CD4-positive, alpha-beta T cell (primary cell): ENCODE measurements at regions not wholly inside any gene's neighbourhood (a gene's known extent, or its start where the extent isn't known, plus 50 kb on each side); places are given as distances from the start of the nearest gene placed in this dataset.

Experiments
- ATAC-seq: fragments of 200-7000 bp; cut with Tn5 transposase; one replicate; pipeline ENCODE4 v1.10.0; 2022; ENCODE audit warnings: mild to moderate bottlenecking; ENCODE audit not compliant: poor library complexity
- CTCF ChIA-PET: fragments of 350-600 bp; sonication (Branson Sonifier 250); formaldehyde crosslinking; loops from one replicate; lab custom pipeline; 2021; ENCODE audit warnings: antibody characterized with exemption, inconsistent platforms; lab: Charles Lee
- POLR2A ChIA-PET: fragments of 350-600 bp; sonication (Branson Sonifier 250); formaldehyde crosslinking; loops from one replicate; lab custom pipeline; 2021; ENCODE audit warnings: antibody characterized with exemption, inconsistent platforms; lab: Charles Lee
- DNase-seq, 14 experiments: peaks; one replicate each; pipeline ENCODE4 v3.0.0-alpha.2; 2013 to 2020; ENCODE audit warnings: mixed read lengths in 2 of 14
- H3K27ac ChIP-seq, 2 donors: one replicate each; pipeline versions ENCODE4 v1.5.1 to v1.7.0; 2013; ENCODE audit warnings: low read length in 2 of 2, low read depth in 1 of 2, mild to moderate bottlenecking in 1 of 2
- H3K27me3 ChIP-seq, 2 experiments: 1 replicate in 1 of 2; 2 replicates in 1 of 2; pipeline versions ENCODE4 v1.6.1 to v1.7.0; 2013; ENCODE audit warnings: low read length in 2 of 2, control low read depth in 1 of 2, mild to moderate bottlenecking in 1 of 2, moderate library complexity in 1 of 2; ENCODE audit not compliant: insufficient read depth in 2 of 2, control insufficient read depth in 1 of 2
- H3K36me3 ChIP-seq: one replicate; pipeline ENCODE4 v1.6.1; 2013; ENCODE audit warnings: low read length, control low read depth; ENCODE audit not compliant: insufficient read depth
- H3K4me1 ChIP-seq: one replicate; pipeline ENCODE4 v1.6.1; 2013; ENCODE audit warnings: low read length, control low read depth; ENCODE audit not compliant: insufficient read depth
- H3K4me3 ChIP-seq: one replicate; pipeline ENCODE4 v1.5.1; 2013; ENCODE audit warnings: mild to moderate bottlenecking, low read length, moderate library complexity
- H3K9me3 ChIP-seq, 2 experiments: 1 replicate in 1 of 2; 2 replicates in 1 of 2; pipeline versions ENCODE4 v1.6.1 to v1.7.0; 2013; ENCODE audit warnings: low read length in 2 of 2, mild to moderate bottlenecking in 2 of 2, control low read depth in 1 of 2, moderate library complexity in 1 of 2; ENCODE audit not compliant: control insufficient read depth in 1 of 2, insufficient read depth in 1 of 2
- H3K27ac Mint-ChIP-seq: one replicate; pipeline ENCODE4 v1.8.0; 2020; ENCODE audit warnings: mixed read lengths
- H3K27me3 Mint-ChIP-seq: one replicate; pipeline ENCODE4 v1.8.0; 2021; ENCODE audit warnings: mixed read lengths
- H3K36me3 Mint-ChIP-seq: one replicate; pipeline ENCODE4 v1.8.0; 2021; ENCODE audit warnings: low read depth, mixed read lengths
- H3K4me1 Mint-ChIP-seq: one replicate; pipeline ENCODE4 v1.8.0; 2021; ENCODE audit warnings: low read depth, mixed read lengths
- H3K4me3 Mint-ChIP-seq: one replicate; pipeline ENCODE4 v1.8.0; 2020; ENCODE audit warnings: mild to moderate bottlenecking, mixed read lengths
- H3K9me3 Mint-ChIP-seq: one replicate; pipeline ENCODE4 v1.8.0; 2020; ENCODE audit warnings: mixed read lengths
- intact Hi-C, 2 experiments: fragments of 100-400 bp; cut with DNase I in 1 of 2; cut with micrococcal nuclease in 1 of 2; formaldehyde crosslinking; loops; one replicate each; pipeline versions ENCODE4 v1.15.1 to v1.9.0; 2023 to 2025; cut with DNase I, micrococcal nuclease
- TF ChIP-seq, protein P1 (sequence below): fragments of 200-600 bp; IDR thresholded peaks from one replicate; pipeline ENCODE4 v1.8.0; 2022; ENCODE audit warnings: antibody characterized with exemption, mild to moderate bottlenecking

DNA sequence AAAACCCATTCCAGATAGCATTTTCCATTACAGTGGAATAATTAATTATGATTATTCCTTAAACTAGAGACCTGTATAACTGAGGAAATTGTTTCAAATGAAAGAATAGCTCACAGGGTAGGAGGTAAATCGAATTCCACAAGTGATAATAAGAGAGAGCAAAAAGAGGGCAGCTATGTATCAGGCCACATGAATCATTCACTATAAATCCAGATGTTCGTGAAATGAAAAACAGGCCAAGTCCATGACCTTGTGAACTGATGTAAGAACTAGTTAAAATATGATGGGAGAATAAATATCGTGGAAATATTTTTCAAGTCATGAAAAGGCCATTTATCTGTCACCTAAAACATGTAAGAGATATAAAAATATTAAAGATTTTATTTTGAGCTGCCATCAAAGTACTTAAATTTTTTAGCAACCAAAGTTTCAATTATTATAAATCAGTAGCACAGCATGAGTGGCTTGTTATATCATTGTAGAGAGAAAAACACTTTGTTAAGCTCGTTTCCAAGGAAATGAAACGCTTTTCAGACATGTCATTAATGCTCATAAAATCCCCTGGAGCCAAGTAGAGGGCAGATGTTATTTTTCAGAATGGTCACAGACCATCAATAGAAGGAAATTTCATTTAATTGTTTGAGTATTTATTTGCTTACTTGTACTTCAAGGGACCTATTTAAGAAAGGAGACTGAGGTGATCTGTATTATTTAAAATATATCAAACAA is 120.6 kb upstream of the CDKN3 start:
- intact Hi-C loops = no loop called here
- no peaks in the 10 kb centered on the region for H3K4me1 ChIP-seq
- H3K27ac Mint-ChIP-seq = no peak overlapping the region

DNA sequence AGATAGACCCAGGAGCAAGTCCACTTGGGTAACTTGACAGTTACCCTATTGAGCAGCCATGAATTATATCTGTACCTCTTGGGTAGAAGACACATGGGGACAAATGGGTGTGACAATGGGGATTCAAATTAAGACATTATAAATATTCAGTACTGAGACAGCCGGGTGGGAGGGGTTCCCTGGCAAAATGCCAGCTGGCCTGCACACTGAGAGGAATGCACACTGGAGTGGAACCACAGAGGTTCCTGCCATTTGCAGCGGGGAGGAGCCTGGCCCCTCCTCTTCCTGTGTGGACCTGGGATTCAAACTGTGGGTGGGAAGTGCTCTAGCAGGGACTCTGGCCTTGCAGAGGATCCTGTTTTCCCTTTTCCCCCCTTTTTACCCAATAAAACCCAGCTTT is 118.7 kb upstream of the CDKN3 start:
- no peaks in the 10 kb centered on the region for H3K4me1 Mint-ChIP-seq
- H3K9me3 Mint-ChIP-seq = no peaks in the 10 kb centered on the region
- H3K4me3 Mint-ChIP-seq = no peak overlapping the region
- TF ChIP-seq, protein P1, sequence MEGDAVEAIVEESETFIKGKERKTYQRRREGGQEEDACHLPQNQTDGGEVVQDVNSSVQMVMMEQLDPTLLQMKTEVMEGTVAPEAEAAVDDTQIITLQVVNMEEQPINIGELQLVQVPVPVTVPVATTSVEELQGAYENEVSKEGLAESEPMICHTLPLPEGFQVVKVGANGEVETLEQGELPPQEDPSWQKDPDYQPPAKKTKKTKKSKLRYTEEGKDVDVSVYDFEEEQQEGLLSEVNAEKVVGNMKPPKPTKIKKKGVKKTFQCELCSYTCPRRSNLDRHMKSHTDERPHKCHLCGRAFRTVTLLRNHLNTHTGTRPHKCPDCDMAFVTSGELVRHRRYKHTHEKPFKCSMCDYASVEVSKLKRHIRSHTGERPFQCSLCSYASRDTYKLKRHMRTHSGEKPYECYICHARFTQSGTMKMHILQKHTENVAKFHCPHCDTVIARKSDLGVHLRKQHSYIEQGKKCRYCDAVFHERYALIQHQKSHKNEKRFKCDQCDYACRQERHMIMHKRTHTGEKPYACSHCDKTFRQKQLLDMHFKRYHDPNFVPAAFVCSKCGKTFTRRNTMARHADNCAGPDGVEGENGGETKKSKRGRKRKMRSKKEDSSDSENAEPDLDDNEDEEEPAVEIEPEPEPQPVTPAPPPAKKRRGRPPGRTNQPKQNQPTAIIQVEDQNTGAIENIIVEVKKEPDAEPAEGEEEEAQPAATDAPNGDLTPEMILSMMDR = no peak
- intact Hi-C loops = no loop called here
- Histone ChIP-seq H3K27me3 (peaks cover 0 to 6% of the 10 kb centered on the region in 2 experiments), H3K36me3 (no peaks in the 10 kb centered on the region), H3K9me3 (peaks cover 0 to 5% of the 10 kb centered on the region in 2 experiments), H3K4me3 (no peak overlapping the region), H3K27ac (no peak overlapping the region), H3K4me1 (no peaks in the 10 kb centered on the region)
- ChIA-PET POLR2A (no interaction called here), CTCF (no interaction called here)
- ATAC-seq = no peak
- H3K27ac Mint-ChIP-seq = no peak overlapping the region
- no peaks in the 10 kb centered on the region for H3K36me3 Mint-ChIP-seq
- no peak for DNase-seq
- H3K27me3 Mint-ChIP-seq = peaks cover 13% of the 10 kb centered on the region

More for the DNA sequence above, 120.6 kb upstream of the CDKN3 start:
- H3K9me3 ChIP-seq = no peaks in the 10 kb centered on the region
- H3K27me3 Mint-ChIP-seq = peaks cover 13% of the 10 kb centered on the region
- H3K36me3 Mint-ChIP-seq = no peaks in the 10 kb centered on the region
- CTCF ChIA-PET = interaction anchor here (0.7 kb wide), 1 partner anchor 48 kb away, joined by 3 read pairs; no protein-coding TSS in a partner anchor
- H3K27me3 ChIP-seq = no peaks in the 10 kb centered on the region
- no peaks in the 10 kb centered on the region for H3K4me1 Mint-ChIP-seq
- no peak for ATAC-seq
- TF ChIP-seq, protein P1 = no peak
- no peak overlapping the region for H3K4me3 Mint-ChIP-seq
- no peak overlapping the region for H3K27ac ChIP-seq
- POLR2A ChIA-PET = no interaction called here
- no peak overlapping the region for H3K4me3 ChIP-seq
- H3K9me3 Mint-ChIP-seq = no peaks in the 10 kb centered on the region
- DNase-seq = no peak
- H3K36me3 ChIP-seq = no peaks in the 10 kb centered on the region

DNA sequence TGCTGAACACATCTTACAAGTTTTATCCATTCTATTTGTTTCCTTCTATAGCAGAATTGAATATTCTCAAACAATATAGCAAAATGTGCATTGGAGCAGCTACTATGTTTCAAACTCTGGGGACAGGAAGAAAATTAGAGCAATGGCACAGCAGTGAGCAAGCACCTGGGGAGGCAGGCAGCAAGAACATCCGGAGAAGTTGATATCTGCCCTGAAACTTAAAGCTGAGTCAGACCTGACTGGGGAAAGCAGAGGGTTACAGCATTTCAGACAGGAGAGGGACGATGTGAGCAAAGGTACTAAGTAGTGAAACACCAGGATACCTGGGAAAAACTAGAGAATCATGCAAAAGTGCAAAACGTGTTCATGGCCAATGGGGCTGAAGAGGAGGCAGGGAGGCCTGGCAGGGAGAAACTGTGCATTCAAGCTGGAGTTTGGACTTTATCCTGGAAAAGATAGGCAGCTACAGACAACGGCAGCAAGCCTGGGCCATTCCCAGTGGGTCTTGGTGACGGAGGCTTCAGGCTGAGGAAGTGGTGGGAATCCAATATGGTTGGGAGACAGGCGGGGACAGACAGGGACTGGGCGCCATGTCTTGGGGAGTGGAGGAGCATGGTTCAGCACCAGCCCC is 118.0 kb upstream of the CDKN3 start:
- TF ChIP-seq, protein P1 = no peak
- H3K27ac Mint-ChIP-seq = no peak overlapping the region
- Histone ChIP-seq H3K27me3 (peaks cover 0 to 6% of the 10 kb centered on the region in 2 experiments), H3K4me1 (no peaks in the 10 kb centered on the region), H3K9me3 (peaks cover 0 to 5% of the 10 kb centered on the region in 2 experiments), H3K27ac (no peak overlapping the region), H3K4me3 (no peak overlapping the region), H3K36me3 (no peaks in the 10 kb centered on the region)
- DNase-seq (no peak), ATAC-seq (no peak)
- H3K4me1 Mint-ChIP-seq = no peaks in the 10 kb centered on the region
- ChIA-PET CTCF (no interaction called here), POLR2A (no interaction called here)
- no peaks in the 10 kb centered on the region for H3K9me3 Mint-ChIP-seq
- H3K4me3 Mint-ChIP-seq = no peak overlapping the region
- H3K36me3 Mint-ChIP-seq = no peaks in the 10 kb centered on the region
- intact Hi-C loops = no loop called here
- peaks cover 19% of the 10 kb centered on the region for H3K27me3 Mint-ChIP-seq
